ENCODE measurements at regions not wholly inside any gene's neighbourhood (a gene's known extent, or its start where the extent isn't known, plus 50 kb on each side); places are given as distances from the start of the nearest gene placed in this dataset.

DNA sequence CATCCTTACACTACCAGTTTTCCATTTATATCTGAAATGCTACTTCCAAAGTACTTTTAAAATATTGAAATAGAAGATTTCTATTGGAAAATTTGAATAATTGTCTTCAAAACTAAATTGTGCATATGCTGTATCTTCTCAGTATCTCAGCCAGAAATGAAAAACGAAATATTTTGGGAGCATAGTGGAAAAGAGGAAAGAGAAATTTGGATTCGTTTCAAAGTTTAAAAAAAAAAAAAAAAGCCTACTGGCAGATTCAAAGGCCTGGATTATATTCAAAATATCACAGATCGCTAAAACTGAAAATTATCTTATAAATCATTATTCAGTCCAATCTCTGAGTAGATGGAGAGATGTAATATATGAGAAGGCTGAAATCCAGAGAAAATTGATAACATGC is 440.7 kb downstream of the TAF11L14 start:
- TF ChIP-seq, protein P1, sequence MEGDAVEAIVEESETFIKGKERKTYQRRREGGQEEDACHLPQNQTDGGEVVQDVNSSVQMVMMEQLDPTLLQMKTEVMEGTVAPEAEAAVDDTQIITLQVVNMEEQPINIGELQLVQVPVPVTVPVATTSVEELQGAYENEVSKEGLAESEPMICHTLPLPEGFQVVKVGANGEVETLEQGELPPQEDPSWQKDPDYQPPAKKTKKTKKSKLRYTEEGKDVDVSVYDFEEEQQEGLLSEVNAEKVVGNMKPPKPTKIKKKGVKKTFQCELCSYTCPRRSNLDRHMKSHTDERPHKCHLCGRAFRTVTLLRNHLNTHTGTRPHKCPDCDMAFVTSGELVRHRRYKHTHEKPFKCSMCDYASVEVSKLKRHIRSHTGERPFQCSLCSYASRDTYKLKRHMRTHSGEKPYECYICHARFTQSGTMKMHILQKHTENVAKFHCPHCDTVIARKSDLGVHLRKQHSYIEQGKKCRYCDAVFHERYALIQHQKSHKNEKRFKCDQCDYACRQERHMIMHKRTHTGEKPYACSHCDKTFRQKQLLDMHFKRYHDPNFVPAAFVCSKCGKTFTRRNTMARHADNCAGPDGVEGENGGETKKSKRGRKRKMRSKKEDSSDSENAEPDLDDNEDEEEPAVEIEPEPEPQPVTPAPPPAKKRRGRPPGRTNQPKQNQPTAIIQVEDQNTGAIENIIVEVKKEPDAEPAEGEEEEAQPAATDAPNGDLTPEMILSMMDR (IDR thresholded peaks at IDR 0.05): no peak
- no peak for TF ChIP-seq POLR2A (IDR thresholded peaks at IDR 0.05)

Data from adrenal gland (tissue), 5 donors.